CD4-positive, alpha-beta T cell treated with Interleukin-4 for 1 hour (primary cell): ENCODE measurements at regions not wholly inside any gene's neighbourhood (a gene's known extent, or its start where the extent isn't known, plus 50 kb on each side); places are given as distances from the start of the nearest gene placed in this dataset.

ENCODE experiments used
- DNase-seq, 2 donors: peaks; one replicate each; pipeline ENCODE4 v3.0.0-alpha.2; 2020 to 2022

GRCh38 chr18:59752666-59753065 lies 55.4 kb upstream of the CCBE1 start:
- no peak for DNase-seq

DNA sequence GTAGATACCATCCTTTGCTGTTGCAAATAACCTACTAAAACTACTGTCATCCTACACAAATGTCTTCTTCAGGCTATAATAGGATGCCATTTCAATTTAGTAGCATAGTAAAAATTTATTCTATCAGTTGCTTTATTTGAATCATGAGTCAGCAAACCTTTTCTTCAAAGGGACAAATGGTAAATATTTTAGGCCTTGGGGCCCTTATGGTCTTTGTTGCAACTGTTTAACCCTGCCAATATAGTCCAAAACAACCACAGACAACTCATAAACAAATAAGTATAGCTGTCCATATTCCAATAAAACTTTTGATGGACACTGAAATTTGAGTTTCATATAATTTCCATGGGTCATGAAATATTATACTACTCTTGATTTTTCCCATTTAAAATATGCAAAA lies 54.0 kb upstream of the CCBE1 start:
- no peak for DNase-seq

GRCh38 chr18:59748628-59749360 lies 51.6 kb upstream of the CCBE1 start:
- no peak for DNase-seq
